ENCODE measurements at regions not wholly inside any gene's neighbourhood (a gene's known extent, or its start where the extent isn't known, plus 50 kb on each side); places are given as distances from the start of the nearest gene placed in this dataset.

DNA sequence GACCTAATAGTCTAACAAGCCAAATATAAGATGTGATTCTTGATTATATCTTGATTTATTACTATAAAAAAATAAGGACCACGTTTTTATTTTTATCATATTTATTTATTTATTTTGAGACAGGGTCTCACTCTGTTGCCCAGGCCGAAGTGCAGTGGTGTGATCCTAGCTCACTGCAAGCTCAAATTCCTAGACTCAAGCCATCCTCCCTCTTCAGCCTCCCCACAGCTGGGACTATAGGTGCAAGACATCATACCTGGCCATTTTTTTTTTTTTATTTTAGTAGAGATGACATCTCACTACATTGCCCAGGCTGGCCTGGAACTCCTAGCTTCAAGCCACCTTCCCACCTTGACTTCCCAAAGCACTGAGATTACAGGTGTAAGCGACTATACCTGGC, 61.0 kb upstream of the LARP1 start:
- TF ChIP-seq, protein P1, sequence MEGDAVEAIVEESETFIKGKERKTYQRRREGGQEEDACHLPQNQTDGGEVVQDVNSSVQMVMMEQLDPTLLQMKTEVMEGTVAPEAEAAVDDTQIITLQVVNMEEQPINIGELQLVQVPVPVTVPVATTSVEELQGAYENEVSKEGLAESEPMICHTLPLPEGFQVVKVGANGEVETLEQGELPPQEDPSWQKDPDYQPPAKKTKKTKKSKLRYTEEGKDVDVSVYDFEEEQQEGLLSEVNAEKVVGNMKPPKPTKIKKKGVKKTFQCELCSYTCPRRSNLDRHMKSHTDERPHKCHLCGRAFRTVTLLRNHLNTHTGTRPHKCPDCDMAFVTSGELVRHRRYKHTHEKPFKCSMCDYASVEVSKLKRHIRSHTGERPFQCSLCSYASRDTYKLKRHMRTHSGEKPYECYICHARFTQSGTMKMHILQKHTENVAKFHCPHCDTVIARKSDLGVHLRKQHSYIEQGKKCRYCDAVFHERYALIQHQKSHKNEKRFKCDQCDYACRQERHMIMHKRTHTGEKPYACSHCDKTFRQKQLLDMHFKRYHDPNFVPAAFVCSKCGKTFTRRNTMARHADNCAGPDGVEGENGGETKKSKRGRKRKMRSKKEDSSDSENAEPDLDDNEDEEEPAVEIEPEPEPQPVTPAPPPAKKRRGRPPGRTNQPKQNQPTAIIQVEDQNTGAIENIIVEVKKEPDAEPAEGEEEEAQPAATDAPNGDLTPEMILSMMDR (IDR thresholded peaks at IDR 0.05 in 8 of 11, conservative IDR thresholded peaks at IDR 0.05 in 3 of 11) = no peak
- TF ChIP-seq POLR2A (IDR thresholded peaks at IDR 0.05) = no peak

All from spleen (tissue), 7 donors.